HT1080 (cell line): ENCODE measurements at regions not wholly inside any gene's neighbourhood (a gene's known extent, or its start where the extent isn't known, plus 50 kb on each side); places are given as distances from the start of the nearest gene placed in this dataset.
"Not testable (repeated sequence)": the region's sequence is repeated elsewhere in the genome, so short reads cannot be mapped to it uniquely, and the experiment has no call there.

Experiments
- DNase-seq: peaks from one replicate; pipeline ENCODE4 v3.0.0-alpha.2; 2015; ENCODE audit warnings: low read depth

- peak; percentile 49 for DNase-seq
Measured at GRCh38 chr6:18595774-18596530, 208.8 kb downstream of the RNF144B start.

- no peak for DNase-seq
Measured at GRCh38 chr6:18596531-18596835, 209.3 kb downstream of the RNF144B start.

- no peak for DNase-seq
Measured at GRCh38 chr6:18598551-18599264, 211.6 kb downstream of the RNF144B start.

GRCh38 chr6:18600255-18600654, 213.1 kb downstream of the RNF144B start:
- DNase-seq = no peak

GRCh38 chr6:18601516-18602020, 214.4 kb downstream of the RNF144B start:
- DNase-seq = no peak

DNA sequence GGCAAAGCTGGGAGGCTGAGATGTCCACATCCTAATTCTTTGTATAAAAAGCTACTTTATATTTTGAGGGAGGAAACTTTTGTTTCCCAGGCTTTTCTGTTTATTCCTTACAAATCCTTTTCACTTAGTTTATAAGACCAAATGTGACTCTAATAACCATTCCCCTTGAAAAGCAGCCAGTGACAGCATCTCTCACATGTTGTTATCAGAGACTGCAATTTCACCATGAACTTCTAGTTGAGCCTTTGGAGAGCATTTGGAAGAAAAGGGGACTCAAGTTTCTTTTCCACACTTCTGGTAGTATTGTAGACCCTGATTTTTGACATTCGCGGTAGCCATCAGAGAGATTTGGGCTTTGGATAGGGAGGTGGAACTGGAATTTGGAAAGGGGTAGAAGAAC, 215.8 kb downstream of the RNF144B start:
- no peak for DNase-seq

- DNase-seq = no peak
Measured at GRCh38 chr6:18603361-18603760, 216.2 kb downstream of the RNF144B start.

DNA sequence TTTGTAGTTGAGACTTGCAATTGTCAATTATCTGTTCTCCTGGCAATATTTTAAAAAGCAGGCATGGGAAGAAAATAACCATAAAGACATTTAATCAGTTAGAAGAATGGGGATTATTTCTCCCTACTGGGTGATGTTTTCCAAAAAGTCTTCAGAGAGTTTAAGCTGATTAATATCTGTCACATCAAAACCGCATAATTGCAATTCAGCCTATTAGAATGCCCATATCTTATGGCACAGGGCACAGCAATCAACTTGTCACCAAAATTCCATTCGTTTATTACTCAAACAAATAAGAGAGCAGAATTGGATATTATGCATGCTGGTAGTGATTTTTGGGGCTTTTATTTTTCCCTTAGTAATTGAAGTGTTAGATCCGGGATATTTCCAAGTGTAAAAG, 218.7 kb downstream of the RNF144B start:
- no peak for DNase-seq

- DNase-seq = peak; percentile 57
Measured at GRCh38 chr6:18609715-18610114, 222.6 kb downstream of the RNF144B start.

DNA sequence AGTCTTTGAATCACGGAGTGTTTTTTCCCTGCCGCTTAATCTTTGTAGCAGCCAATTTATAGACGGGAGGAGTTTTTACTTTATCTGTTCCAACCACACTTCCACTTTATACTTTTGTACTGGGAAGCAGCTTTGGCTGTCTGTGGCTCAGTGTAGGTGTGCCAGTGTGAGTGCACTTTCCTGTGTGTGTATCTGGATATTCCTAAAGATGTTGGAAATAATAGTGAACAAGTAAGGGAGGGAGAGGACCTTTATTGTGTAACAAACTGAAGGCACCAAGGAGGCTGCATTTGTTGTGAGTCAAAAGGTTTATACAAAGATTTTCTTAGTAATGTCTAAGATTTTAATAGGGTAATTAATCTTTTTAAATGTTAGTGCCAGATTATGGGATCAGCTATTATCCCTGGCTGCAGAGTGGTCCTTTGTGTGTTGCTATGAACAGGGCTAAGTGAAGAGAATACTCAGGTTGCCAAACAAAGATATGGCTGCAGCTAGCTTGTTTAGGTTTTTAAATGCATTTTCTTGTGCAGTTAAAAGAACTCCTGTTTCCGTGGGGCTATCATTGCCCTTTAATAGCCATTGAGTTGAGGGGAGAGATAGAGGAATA, 226.3 kb downstream of the RNF144B start:
- no peak for DNase-seq

DNA sequence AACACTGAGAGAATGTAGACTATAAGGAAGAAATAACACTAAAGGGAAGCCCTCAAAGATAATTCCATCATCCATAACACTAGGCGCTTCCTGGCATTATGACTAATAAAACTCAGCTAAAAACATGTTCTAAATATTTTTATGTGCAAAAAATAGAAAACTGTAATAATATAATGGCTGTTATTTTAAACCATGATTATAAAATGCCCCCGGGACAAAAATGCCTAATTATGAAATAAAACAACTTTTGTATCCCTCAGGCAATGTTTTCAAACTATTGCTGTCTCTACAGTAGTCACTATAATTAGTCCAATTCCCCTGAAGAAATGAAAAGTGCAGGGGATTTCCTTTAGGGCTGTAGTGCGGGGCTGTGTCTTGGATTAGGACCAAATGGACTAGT, 242.4 kb downstream of the RNF144B start:
- DNase-seq = no peak

DNA sequence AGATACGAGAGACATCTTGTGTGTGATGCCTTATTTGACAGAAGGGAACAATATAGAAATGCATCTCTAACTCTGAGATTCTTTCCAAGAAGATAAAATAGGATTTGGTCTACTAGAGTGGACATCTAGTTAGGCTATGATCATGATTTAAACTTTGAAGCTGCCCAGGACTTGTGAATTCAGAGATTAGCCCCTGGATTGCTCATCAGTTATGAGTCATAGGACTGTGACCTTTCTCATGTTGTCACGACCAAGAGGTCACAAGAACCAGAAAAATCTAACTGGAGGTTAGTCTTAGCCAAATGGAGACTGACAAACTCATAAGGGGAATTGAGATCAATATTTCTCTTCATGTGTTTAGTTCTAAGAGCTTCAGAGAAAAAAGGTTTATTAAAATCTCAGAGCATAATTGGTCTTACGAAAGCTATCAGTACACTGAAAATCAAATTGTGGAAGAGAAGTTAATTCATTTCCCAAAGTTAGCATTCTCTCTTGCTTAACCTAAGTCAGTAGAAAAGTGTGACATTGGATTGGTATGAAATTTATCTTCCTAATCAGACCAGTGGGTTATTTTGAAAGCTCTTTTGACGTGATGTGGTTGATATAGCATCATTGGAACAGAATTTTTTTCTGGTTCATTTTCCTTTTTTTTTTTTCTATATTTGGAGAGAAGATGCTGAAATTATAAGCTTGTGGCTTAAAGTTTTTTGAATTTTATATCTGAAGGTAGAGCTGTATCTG, 245.7 kb downstream of the RNF144B start:
- DNase-seq = peak; percentile 65

- DNase-seq = no peak
Measured at GRCh38 chr6:18634912-18635311, 247.8 kb downstream of the RNF144B start.

DNA sequence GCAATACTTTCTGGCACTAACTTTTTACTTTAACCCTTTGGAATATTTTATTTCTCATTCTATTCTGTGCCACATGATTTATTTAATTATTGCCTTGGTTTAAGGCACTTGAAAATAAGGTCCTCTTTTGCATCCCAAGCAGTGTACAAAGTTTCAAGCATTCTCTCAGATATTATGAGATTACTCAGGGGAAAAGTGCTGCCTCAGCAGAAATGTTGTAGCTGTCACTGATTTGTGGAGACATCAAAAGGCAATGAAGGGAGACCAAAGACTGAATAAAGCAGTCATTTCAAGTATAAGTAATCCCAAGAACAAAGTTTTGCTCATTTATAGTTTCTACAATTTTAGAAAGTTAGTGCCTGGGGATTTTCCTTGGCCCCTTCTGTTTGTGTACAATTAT, 253.0 kb downstream of the RNF144B start:
- DNase-seq = no peak

DNA sequence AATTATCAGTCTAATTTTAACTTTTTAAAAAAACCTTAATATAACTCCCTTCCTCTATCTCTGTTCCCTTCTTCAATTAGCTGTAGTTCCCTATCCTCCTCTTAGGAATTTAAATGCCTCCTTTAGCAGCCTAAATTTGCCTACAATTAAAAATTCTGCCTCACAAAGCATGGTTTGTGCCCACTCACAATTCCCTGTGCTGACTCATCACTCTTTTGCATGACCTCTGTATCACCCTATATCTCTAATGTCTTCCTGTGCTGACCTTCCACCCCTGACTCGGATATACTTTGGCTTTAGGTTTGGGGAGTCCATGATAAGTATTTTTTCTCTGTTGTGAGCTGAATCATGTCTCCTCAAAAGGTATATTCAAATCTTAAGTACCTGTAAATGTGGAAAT, 253.6 kb downstream of the RNF144B start:
- DNase-seq = no peak

- no peak for DNase-seq
Measured at GRCh38 chr6:18654821-18655220, 267.7 kb downstream of the RNF144B start.

GRCh38 chr6:18656506-18656905, 269.4 kb downstream of the RNF144B start:
- no peak for DNase-seq

GRCh38 chr6:18659994-18660393, 272.8 kb downstream of the RNF144B start:
- not testable (repeated sequence) for DNase-seq

- DNase-seq = no peak
Measured at GRCh38 chr6:18663011-18663410, 275.9 kb downstream of the RNF144B start.

DNA sequence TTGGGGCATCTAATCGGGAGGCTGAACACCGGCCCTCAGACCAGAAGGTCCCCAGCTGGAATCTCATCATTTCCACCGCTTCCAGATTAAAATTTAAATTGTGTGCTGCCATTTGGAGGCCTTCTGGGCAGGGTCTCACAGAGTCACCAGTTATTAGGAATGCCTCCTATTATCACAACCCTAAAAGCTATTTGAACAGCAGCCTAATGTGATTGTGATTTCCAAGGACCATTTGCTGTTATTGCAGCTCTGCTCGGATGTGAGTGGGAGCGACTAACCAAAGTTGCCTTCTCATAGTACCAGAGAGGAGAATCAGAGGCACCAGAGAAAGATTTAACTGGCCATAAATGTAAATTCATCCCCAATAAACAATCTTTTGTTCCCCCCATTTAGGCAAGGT, 277.3 kb downstream of the RNF144B start:
- DNase-seq = no peak

GRCh38 chr6:18667612-18668011, 280.5 kb downstream of the RNF144B start:
- DNase-seq = no peak

GRCh38 chr6:18668994-18669393, 281.8 kb downstream of the RNF144B start:
- DNase-seq = no peak
